SIG-M5 (cell line): ENCODE measurements at regions not wholly inside any gene's neighbourhood (a gene's known extent, or its start where the extent isn't known, plus 50 kb on each side); places are given as distances from the start of the nearest gene placed in this dataset.

ENCODE experiments used
- DNase-seq: peaks from one replicate; lab custom pipeline; 2025; lab: John Stamatoyannopoulos, UW

GRCh38 chr11:127640561-127641451 lies 640.2 kb upstream of the KIRREL3 start:
- DNase-seq: no peak

GRCh38 chr11:127639916-127640315 lies 639.3 kb upstream of the KIRREL3 start:
- no peak for DNase-seq

- no peak for DNase-seq
Measured at GRCh38 chr11:127632976-127633680, 632.6 kb upstream of the KIRREL3 start.

- no peak for DNase-seq
Measured at GRCh38 chr11:127632546-127632945, 632.0 kb upstream of the KIRREL3 start.

GRCh38 chr11:127631974-127632373 lies 631.4 kb upstream of the KIRREL3 start:
- DNase-seq: no peak

- no peak for DNase-seq
Measured at GRCh38 chr11:127629200-127629599, 628.6 kb upstream of the KIRREL3 start.

- DNase-seq: no peak
Measured at GRCh38 chr11:127628458-127628785, 627.9 kb upstream of the KIRREL3 start.

GRCh38 chr11:127627629-127628457 lies 627.3 kb upstream of the KIRREL3 start:
- no peak for DNase-seq

- no peak for DNase-seq
Measured at GRCh38 chr11:127627204-127627603, 626.6 kb upstream of the KIRREL3 start.

- no peak for DNase-seq
Measured at GRCh38 chr11:127625402-127625801, 624.8 kb upstream of the KIRREL3 start.

GRCh38 chr11:127624306-127624856 lies 623.8 kb upstream of the KIRREL3 start:
- no peak for DNase-seq

- no peak for DNase-seq
Measured at GRCh38 chr11:127622686-127623085, 622.1 kb upstream of the KIRREL3 start.

GRCh38 chr11:127620671-127621070 lies 620.1 kb upstream of the KIRREL3 start:
- DNase-seq: no peak

GRCh38 chr11:127619946-127620345 lies 619.4 kb upstream of the KIRREL3 start:
- no peak for DNase-seq

GRCh38 chr11:127618721-127619120 lies 618.2 kb upstream of the KIRREL3 start:
- DNase-seq: no peak

GRCh38 chr11:127616158-127616557 lies 615.6 kb upstream of the KIRREL3 start:
- no peak for DNase-seq

GRCh38 chr11:127612607-127613006 lies 612.0 kb upstream of the KIRREL3 start:
- no peak for DNase-seq

GRCh38 chr11:127609025-127609773 lies 608.6 kb upstream of the KIRREL3 start:
- no peak for DNase-seq

GRCh38 chr11:127607487-127608085 lies 607.0 kb upstream of the KIRREL3 start:
- DNase-seq: no peak

GRCh38 chr11:127601578-127601977 lies 601.0 kb upstream of the KIRREL3 start:
- no peak for DNase-seq

GRCh38 chr11:127600674-127601073 lies 600.1 kb upstream of the KIRREL3 start:
- no peak for DNase-seq
